Stimulated activated CD4-positive, alpha-beta T cell treated with anti-CD3 and anti-CD28 coated beads, TNF-alpha, amount 100 ng/mL, for 48 hours (primary cell): ENCODE measurements at regions not wholly inside any gene's neighbourhood (a gene's known extent, or its start where the extent isn't known, plus 50 kb on each side); places are given as distances from the start of the nearest gene placed in this dataset.
"Not testable (repeated sequence)": the region's sequence is repeated elsewhere in the genome, so short reads cannot be mapped to it uniquely, and the experiment has no call there.

Experiments
- DNase-seq, 3 donors: peaks; one replicate each; pipeline ENCODE4 v3.0.0-alpha.2; 2020; ENCODE audit warnings: low read depth in 3 of 3

DNA sequence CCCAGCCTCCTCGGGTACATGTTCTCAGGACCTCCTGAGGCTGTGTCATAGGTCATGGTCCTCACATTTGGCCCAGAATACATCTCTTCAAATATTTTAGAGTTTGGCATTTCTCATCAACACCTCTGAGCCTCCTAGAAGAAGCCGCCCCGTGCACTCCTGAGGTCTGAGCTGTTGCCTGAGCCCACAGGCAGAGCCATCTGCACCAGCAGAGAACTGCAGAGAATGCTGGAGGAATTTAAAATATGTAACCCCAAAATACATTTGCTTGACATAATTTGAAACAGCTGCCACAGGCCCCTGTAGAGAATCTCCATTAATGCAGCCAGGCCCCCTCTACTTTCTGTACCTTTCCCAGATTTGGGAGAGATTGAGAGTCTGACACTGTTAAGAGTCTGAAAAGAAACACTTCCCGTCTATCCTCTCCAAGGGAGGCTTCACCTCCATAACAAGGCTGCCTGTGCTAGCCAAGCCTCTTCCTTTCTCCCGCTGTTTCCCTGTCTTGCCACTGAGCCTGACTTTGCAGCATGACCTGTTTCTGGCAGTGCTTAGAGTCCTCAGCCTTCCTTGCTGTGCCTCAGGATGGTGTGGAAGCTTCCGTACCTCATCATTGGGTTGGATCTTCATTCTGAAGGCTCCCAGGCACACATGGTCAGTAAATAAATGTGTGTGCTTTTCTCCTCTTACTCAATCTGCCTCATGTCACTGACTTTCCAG lies 95.4 kb upstream of the SFSWAP start:
- DNase-seq: no peak

DNA sequence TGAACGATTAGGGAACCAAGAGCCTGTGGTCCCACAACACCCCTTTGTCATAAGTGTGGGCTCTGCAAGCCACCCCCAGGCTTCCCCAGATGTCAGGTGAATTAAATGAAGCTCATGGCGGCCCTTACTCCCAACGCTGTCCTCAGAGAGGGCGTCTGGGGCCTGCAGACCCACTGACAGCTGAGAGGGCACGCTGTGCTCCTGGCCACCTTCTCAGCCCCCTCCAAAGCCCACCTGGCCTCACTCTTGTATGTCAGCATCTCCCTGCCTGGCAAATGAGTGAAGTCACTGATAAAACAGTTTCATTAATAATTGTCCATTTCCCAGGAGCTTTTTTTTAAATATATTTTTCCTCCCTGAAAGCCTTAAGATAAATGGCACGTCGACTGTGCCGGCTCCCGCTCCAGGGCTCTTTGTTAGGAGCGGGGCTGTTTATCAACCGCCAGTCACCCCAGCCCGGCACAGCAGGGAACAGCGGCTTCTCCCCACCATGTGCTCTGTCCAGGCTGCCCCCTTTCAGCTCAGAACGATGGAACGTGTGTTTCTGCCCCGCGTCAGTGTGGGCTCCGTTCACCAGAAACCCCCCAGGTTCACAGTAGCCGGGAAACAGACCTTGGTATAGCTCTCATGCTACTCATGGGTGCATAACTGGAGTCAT lies 94.7 kb upstream of the SFSWAP start:
- DNase-seq: no peak

DNA sequence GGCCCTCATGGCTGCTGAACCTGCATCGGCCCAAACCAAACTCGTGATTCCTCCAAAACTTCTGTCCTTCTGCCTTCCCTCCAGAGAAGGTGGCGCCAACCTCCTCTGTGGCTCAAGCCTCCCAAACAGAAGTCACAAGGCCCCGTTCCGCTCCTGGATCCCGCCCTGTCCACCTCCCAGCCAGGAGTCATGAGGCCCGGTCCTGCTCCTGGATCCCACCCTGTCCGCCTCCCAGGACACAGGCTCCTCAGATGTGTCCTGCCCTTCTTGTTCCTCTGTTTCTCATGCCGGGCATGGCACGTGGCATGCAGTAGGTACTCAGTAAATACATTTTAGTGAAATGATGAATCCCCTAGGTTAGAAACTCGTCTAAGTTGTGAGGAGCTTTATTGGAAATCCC lies 94.2 kb upstream of the SFSWAP start:
- no peak for DNase-seq

DNA sequence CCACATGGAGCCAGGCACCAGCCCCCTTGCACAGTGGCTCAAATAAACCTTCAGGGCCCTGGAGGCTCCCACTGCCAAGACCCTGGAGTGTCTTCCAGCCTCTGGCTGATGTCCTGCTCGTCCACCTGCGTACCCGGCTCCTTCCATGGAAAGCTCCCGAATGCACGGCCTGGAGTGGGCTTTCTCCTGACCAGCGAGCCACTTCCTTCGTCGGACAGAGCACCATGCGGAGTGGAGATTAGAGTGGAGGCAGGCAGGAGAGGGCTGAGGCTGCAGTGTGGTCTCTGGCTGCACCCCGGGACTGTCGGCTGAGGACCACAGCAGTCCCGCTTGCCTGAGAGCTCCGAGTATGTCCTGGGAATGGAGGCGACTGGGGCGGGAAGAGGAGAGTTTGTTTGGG lies 93.7 kb upstream of the SFSWAP start:
- DNase-seq: no peak

DNA sequence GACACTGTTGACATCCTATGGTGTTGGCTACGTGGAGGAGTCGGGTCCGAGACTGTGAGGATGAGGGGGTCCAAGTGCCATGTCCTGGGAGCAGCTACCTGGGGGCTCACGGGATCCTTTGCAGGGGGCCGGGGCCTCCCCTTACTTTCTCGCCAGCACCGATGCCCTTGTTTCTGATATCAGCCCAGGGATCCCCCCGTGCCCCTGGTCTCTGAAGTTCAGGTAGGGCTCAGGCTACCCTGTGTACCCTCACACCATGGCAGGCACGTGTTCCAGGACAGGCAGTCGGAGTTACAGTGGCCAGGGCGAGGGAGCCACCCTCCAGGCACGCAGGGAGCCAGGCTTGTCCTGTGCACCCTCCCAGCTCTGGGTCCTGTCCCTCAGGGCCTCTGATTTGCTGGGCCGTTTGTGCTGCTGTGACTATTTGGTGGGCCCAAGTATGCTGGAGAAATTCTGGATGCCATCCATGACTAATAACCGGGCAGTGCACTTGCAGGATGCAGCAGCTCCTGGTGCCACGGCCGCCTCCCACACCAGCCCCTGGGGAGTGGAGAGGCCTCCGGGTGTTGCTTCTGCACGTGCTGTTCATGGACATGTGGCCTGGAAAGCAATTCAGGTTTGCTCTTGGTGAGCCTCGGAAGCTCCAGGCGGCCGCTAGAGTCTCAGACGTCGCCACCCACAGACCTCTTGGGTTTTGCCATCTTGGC lies 93.1 kb upstream of the SFSWAP start:
- no peak for DNase-seq

DNA sequence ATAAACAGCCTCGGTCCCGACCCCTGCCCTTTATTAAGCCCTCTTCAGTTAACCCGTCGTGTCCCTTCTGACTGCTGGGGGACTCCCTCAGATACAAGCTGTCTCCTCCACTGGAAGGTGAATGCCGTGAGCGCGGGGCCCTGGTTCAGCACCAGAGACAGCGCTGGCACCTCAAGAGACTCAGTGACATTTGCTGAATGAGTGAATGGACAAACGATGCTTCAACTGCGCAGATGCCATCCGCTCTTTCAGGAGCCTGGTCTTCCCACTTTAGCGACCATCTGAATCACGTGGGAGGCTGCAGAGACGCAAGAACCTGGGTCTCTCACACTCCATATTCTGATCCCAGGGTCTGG lies 92.6 kb upstream of the SFSWAP start:
- DNase-seq: no peak

DNA sequence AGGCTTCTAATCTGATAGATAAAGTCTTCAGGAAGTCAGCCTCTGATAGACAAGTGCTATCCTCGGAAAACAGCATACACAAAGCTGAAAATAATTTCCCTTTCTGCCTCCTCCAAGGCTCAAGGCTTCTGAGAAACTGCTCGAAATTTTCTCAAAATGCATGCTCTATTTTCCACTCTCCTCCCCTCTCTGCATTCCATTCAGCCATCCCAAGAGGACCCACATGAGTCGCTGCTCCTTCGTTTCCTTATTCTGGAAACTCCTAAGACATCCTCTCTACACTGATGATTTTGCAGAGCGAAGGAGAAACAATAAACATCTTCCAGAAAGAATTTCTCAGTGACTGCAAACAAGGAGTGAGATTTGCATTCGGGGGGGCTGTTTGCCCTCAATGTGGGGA lies 92.2 kb upstream of the SFSWAP start:
- no peak for DNase-seq

DNA sequence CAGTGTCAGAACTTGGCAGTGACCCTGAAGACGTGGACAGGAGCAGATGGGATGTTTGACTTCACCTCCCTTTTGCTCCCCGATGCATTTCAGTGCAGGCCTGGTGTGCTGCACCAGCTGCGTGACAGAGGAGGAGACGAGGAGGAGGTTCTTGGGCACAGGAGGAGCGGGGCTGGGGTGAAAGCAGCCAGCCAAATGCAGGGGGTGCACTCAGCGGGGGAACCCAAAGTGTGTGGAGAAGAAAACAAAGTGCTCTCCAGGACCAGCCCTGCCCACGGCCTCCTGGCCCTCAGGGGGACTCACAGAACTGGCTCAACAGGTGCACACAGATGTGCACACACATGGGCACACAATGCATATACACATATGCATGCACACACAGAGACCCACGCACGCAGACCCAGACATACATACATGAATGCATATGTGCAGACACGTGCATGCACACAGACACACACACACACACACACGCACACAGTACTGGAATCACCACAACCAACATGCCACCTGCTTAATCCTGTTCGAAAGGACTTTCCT lies 91.7 kb upstream of the SFSWAP start:
- no peak for DNase-seq

DNA sequence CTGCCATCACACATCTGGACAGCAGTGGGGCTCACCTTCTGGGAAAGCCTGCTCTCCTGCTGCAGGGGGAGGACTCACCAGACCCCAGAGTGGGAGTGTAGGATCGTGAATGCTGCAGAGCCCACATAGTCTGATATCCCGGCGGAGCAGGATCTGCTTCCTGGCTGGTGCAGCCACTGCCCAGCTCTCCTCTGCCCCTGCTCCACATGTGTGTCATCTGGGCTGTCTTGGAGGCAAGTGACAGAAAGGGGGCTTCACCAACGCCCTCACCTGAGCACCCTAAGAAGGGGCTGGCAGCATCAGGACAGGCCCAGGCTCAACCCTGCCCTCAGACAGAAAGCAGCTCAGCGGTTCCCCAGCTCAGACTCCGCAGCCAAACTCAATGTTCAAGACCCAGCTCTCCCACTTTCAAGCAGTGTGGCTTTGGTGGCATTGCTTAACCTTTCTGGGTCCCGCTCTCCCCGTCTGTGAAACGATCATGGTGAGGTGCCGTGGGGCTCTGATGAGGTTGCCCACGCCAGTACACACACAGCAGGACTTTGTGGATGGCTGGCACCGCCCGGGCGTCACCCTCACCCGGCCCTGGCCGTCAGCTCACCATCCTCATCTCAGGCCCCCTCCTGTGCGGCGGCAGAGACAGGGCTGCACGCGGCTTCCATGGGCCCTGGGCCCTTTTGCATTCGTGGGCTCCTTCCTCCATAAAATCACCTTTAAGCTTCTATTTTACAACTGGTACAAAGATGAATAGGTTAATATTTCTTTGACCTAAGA lies 91.0 kb upstream of the SFSWAP start:
- DNase-seq: no peak

DNA sequence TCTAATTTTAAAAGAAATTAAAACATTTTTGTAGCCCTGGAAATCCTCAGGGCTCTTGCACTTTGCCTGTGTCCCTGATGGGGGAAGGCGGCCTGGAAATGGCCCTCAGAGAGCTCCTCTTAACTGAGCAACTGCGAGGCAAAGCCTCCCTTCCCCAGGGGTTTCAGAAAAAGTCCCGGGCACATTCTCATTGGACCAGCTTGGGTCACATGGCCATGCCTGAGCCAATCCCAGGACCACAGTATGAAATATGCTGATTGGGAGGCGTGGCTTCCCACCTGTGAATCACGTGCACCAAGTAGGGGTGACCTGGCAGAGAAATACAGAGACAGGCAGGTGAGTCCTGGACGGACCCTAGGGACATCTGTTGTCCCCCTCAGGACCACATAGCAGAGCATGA lies 90.4 kb upstream of the SFSWAP start:
- no peak for DNase-seq

DNA sequence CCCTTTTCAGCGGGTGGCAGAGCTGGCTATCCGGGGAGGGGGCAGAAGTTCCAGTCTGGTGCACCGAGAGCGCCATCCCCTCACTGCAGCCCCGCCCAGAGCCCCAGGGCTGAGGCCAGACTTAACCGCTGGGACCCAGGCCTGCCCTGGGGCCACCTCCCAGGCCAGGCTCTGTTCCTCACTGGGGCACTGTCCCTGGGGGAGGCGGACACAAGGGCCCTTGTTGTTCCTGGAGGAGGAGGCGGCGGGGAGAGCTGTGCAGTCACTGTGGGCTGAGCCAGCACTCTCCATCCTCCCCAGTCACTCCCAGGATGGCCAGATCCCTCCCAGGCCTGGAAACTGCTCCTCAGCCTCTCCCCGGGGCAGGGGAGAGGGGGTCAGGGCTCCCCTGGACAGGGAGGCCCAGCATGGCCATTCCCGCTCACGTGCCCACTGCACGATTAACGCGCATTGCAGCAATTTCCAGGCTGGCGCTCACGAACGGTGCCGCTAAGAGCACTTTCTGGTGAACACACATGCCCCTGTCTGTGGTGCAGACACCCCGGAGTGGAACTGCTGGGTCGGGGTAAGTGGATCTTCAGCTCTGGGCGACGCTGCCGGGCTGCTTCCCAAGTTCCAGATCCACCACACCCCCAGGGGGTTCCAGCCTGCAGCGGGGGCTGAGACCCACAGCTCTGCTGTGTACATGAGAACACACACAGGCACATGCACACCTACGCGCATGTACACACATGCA lies 89.8 kb upstream of the SFSWAP start:
- DNase-seq: no peak

DNA sequence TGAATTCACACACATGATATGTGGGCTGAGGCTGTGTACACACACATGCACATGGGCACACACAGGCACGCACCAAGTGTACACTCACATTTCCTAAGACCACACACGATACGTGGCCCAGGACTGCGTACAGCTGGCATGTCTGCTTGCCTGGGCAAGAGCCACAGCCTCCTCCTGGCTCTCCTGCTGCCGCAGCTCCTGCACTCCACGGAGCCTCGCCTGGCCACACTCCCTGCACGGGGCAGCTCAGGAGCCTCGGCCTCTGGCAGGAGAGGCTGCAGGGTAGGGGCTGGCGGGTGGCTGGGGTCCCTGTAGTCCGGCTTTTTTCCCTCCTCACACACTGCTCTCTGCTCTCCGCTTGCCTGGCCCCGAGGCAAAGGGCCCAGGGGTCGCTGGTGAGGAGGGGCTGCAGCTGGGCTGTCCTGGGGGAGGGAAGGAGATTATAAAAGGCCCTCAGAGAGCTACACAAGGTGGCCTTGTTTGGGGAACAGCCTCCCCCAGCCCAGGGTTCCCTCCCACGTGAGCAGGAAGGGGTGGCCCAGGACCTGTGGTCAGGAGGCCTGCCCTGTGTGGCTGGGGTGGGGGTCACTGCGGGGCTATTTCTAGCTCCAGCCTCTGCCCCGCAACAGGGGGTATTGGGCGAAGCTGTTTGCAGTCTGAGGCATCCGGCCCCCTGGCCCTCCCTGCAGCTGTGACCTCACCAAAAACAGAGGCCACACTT lies 89.0 kb upstream of the SFSWAP start:
- no peak for DNase-seq

DNA sequence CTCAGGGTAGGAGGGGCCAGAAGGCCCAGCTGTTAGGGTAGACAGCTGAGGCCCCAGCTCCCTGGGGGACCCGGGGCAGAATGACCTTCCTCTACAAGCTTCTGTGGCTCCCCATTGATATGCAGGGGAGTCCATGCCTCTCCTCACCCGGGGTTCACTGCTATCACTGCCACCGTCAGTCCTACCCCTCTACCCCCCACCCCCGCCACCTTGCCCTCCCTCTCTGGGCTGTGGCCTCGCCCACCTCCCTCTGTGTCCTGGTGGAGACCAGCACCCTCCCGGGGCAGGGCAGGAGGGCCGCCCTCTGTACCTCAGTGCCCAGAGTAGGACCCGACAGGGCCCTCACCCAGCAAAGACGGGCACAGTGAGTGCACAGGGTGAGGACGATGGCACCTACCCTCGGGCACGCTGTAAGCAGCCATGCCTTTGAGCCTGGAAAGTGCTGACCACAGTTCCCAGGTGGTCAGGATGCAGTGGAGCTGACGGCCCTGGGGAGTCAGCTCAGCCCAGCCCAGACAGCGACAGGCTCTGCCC lies 88.4 kb upstream of the SFSWAP start:
- no peak for DNase-seq

DNA sequence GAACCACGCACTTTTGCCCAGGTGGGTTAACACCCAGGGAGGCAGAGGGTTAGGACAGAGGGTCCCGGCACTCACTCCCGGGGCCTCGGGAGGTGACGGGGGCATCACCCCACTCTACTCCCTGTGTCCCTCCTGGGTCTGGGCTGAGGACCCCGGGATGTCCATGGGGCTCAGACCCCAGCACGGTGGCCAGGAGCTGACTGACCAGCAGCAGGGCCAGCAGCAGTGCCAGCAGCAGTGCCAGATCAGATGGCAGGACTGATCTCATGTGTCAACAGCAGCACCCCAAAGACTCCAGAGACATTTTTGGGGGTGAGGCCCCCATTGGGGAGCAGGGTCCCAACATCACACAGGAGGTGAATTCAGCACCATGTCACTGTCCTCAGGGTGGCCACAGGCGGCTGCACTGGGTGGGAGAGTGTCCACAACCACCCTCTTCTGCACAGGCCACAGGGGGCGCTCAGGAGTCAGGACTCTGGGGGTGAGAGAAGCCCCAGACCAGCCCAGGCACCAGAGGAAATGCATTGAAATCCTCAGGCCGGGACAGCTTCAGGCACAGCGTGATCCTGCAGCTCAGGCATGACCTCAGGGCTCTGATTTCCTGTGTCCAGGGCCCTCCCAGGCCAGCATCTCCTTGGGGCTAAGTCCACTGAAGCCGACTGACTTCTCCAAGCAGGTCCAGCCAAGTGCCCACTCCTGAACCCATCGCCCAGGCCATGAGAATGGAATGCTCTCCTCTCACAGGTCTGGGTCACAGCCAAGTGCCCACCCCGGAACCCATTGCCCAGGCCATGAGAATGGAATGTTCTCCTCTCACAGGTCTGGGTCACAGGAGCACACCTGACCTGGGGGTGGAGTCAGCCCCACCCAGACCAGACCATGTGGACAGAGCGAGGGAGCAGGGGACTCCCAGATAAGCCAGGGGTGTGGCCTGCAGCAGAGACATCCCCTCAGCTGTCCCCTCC lies 87.2 kb upstream of the SFSWAP start:
- DNase-seq: not testable (repeated sequence)

DNA sequence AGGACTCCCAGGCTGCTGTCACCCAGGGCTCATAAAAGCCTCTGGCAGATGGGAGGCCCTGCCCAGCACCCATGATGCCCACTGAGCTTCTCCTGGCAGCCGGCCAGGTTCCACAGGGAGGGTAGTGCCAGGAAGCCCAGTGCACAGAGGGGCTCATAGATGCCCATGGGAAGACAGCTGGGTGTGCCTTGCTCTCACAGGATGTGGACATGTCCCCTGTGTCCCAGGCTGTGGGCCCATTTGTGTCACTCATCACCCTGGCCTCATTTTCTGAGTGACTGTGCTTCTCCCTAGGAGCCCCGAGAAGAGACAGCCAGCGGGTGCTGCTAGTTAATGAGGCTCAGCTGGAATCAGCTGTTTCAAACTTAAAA lies 86.5 kb upstream of the SFSWAP start:
- not testable (repeated sequence) for DNase-seq

DNA sequence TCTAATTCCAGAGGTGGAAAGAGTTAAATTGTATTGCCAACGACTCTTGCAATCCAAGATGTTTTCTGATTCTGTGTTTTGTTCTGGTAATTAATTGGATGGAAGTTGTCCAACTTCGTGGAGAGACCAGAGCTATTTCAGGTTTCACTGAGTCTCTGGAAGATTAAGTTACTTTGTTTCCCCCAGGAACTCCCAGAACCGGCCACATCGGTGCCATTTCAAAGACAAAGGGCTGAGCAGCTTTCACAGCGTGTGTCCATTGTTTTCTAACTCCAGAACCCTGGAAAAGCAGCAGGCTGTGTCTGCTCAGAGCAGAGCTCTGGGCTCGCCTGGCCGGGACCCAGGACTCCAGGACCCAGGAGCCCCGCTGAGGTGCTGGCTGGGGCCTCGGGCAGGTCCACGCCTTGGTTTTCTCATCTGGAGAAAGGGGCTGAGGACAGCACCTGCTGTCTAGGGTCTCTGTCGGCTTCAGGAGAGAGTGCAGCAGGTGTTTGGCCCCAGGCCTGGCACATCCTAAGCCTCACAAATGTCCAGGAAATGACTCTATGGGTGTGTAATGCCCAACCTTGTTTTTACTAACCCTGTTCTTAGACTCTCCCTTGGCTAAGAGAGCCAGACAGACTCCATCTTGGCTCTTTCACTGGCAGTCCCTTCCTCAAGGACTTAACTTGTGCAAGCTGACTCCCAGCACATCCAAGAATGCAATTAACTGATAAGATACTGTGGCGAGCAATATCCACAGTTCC lies 86.0 kb upstream of the SFSWAP start:
- not testable (repeated sequence) for DNase-seq

DNA sequence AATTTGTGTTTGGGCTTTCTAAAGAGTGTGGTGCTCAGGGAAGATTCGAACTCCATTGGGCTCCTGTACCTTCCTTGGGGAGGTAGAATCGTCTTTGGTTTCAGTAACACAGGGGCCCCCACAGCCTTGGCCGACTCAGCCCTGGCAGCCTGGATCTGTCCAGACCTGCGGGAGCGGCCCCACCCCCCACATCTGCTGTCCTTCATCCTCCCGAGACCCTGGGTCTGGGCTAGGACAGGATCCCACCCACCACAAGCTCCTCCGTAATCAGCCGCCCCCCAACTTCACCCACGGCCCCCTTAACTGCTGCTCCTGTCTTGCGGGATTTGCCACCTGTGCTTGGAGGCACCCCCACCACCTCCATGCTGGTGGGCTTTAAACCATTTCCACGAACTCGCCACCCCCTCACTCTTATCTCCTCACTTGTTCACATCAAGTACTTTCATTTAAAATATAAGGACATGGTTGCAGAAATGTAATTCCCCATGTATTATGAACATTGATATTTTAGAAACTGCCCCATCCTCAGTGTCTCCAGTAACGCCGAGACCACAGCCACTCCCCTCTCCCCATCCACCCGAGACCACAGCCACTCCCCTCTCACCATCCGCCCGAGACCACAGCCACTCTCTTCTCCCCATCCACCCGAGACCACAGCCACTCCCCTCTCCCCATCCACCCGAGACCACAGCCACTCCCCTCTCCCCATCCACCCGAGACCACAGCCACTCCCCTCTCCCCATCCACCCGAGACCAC lies 84.7 kb upstream of the SFSWAP start:
- DNase-seq: not testable (repeated sequence)
